Endothelial cell of umbilical vein (primary cell): ENCODE measurements at regions not wholly inside any gene's neighbourhood (a gene's known extent, or its start where the extent isn't known, plus 50 kb on each side); places are given as distances from the start of the nearest gene placed in this dataset.

Source experiments
- BruUV-seq: library from RNA; stranded (reverse); fragments of 400-500 nt; replicated peaks from 2 replicates; lab custom pipeline; 2021; lab: Mats Ljungman, UMichigan
- CTCF ChIA-PET: fragments of 300-600, 350-600 bp; sonication (Branson Sonifier 250); formaldehyde crosslinking; loops from one replicate; lab custom pipeline; 2021; ENCODE audit warnings: antibody characterized with exemption, inconsistent platforms; lab: Charles Lee
- POLR2A ChIA-PET: fragments of 300-600, 350-600 bp; sonication (Branson Sonifier 250); formaldehyde crosslinking; loops from one replicate; lab custom pipeline; 2021; ENCODE audit warnings: antibody characterized with exemption, inconsistent platforms; lab: Charles Lee
- DNase-seq: peaks from one replicate; pipeline ENCODE4 v3.0.0-alpha.2; 2011; ENCODE audit warnings: low read depth, low spot score
- FAIRE-seq: peaks from 2 replicates; lab custom pipeline; 2011; peaks lifted over from hg19 to GRCh38; lab: Jason Lieb, UNC
- H2AFZ ChIP-seq: 2 replicates; pipeline ENCODE4 v1.6.0; 2012; ENCODE audit warnings: low read depth, low read length, control low read depth, inconsistent platforms
- H3K27ac ChIP-seq: 2 replicates; pipeline ENCODE4 v1.5.1; 2011; ENCODE audit warnings: low read depth, mild to moderate bottlenecking, control low read depth, low read length, moderate library complexity; ENCODE audit not compliant: insufficient read depth
- H3K27me3 ChIP-seq, 2 experiments: 2 replicates each; pipeline versions ENCODE4 v1.6.0 to v1.6.1; 2011; ENCODE audit warnings: low read length in 2 of 2, mixed read lengths in 1 of 2; ENCODE audit not compliant: control insufficient read depth in 2 of 2, insufficient read depth in 2 of 2
- H3K36me3 ChIP-seq, 2 experiments: 2 replicates in 1 of 2; 3 replicates in 1 of 2; pipeline ENCODE4 v1.5.1; 2011; ENCODE audit warnings: low read length in 2 of 2, mild to moderate bottlenecking in 1 of 2, moderate library complexity in 1 of 2; ENCODE audit not compliant: control insufficient read depth in 2 of 2, insufficient read depth in 2 of 2; ENCODE audit errors: extremely low read depth in 1 of 2
- H3K4me1 ChIP-seq: 3 replicates; pipeline ENCODE4 v1.5.1; 2011; ENCODE audit warnings: mild to moderate bottlenecking, low read length; ENCODE audit not compliant: control insufficient read depth, insufficient read depth; ENCODE audit errors: extremely low read depth
- H3K4me2 ChIP-seq: 2 replicates; pipeline ENCODE4 v1.6.1; 2011; ENCODE audit warnings: low read length, control low read depth, mixed read lengths; ENCODE audit not compliant: insufficient read depth
- H3K4me3 ChIP-seq, 3 experiments: fragments of 200-600 bp in 1 of 3; sonication (generic), shearing (Covaris generic) in 1 of 3; replicated peaks in 1 of 3; 2 replicates each; pipeline ENCODE4 v1.5.1; 2011 to 2016; ENCODE audit warnings: control low read depth in 3 of 3, low read length in 3 of 3, mild to moderate bottlenecking in 2 of 3, inconsistent platforms in 1 of 3, low read depth in 1 of 3, moderate library complexity in 1 of 3; ENCODE audit not compliant: insufficient read depth in 1 of 3
- H3K79me2 ChIP-seq: 2 replicates; pipeline ENCODE4 v1.6.0; 2012; ENCODE audit warnings: low read length, inconsistent platforms; ENCODE audit not compliant: control insufficient read depth, insufficient read depth
- H3K9ac ChIP-seq: replicated peaks from 2 replicates; pipeline ENCODE3; 2011; ENCODE audit warnings: low read length, control low read depth; ENCODE audit not compliant: insufficient read depth; ENCODE audit errors: extremely low read depth
- H3K9me1 ChIP-seq: replicated peaks from 3 replicates; pipeline ENCODE4 v1.6.0; 2011; ENCODE audit warnings: mild to moderate bottlenecking, low read length; ENCODE audit not compliant: control insufficient read depth, insufficient read depth; ENCODE audit errors: extremely low read depth
- H3K9me3 ChIP-seq: replicated peaks from 2 replicates; pipeline ENCODE4 v1.5.1; 2012; ENCODE audit warnings: low read length, inconsistent platforms; ENCODE audit not compliant: control insufficient read depth, insufficient read depth
- H4K20me1 ChIP-seq: replicated peaks from 2 replicates; pipeline ENCODE3; 2011; ENCODE audit warnings: mild to moderate bottlenecking, low read length; ENCODE audit not compliant: control insufficient read depth, insufficient read depth; ENCODE audit errors: extremely low read depth
- CTCF ChIP-seq, 2 donors: IDR thresholded peaks; 1 replicate in 1 of 2; 2 replicates in 1 of 2; pipeline ENCODE4 v1.5.1; 2011; ENCODE audit warnings: low read length in 2 of 2, mild to moderate bottlenecking in 2 of 2, moderate library complexity in 2 of 2, control low read depth in 1 of 2, inconsistent platforms in 1 of 2, low read depth in 1 of 2; ENCODE audit not compliant: insufficient read depth in 1 of 2; ENCODE audit errors: extremely low read depth in 1 of 2
- EZH2 ChIP-seq: IDR thresholded peaks from 2 replicates; pipeline ENCODE4 v1.6.1; 2012; ENCODE audit warnings: borderline replicate concordance, low read depth, mild to moderate bottlenecking, moderate library complexity, low read length, inconsistent platforms; ENCODE audit not compliant: severe bottlenecking
- FOS ChIP-seq: IDR thresholded peaks from 2 replicates; pipeline ENCODE4 v1.6.1; 2011; ENCODE audit warnings: mild to moderate bottlenecking, low read length, moderate library complexity, borderline replicate concordance; ENCODE audit not compliant: insufficient read depth
- GATA2 ChIP-seq: IDR thresholded peaks from 2 replicates; pipeline ENCODE4 v1.7.0; 2011; ENCODE audit warnings: low read depth, mild to moderate bottlenecking, moderate library complexity, mixed read lengths, low read length; ENCODE audit not compliant: insufficient read length, insufficient read depth
- JUN ChIP-seq: IDR thresholded peaks from 2 replicates; pipeline ENCODE4 v1.6.1; 2011; ENCODE audit warnings: borderline replicate concordance, low read depth; ENCODE audit not compliant: insufficient read length, insufficient read depth
- MAX ChIP-seq: IDR thresholded peaks from 2 replicates; pipeline ENCODE4 v1.6.1; 2011; ENCODE audit not compliant: insufficient read depth, insufficient read length
- MYC ChIP-seq: IDR thresholded peaks from one replicate; pipeline ENCODE4 v1.6.1; 2011; ENCODE audit warnings: mild to moderate bottlenecking, low read depth, low read length
- POLR2A ChIP-seq: IDR thresholded peaks from 2 replicates; pipeline ENCODE4 v1.6.1; 2012; ENCODE audit warnings: low read depth, mild to moderate bottlenecking, control low read depth, low read length
- POLR2AphosphoS5 ChIP-seq: IDR thresholded peaks from 2 replicates; pipeline ENCODE4 v1.6.1; 2012; ENCODE audit warnings: low read depth, mild to moderate bottlenecking, control low read depth, low read length, moderate library complexity; ENCODE audit not compliant: insufficient read depth
- dilution Hi-C: fragments of 300-500 bp; cut with MboI; formaldehyde crosslinking; loops from one replicate; pipeline ENCODE4 v1.15.0; 2019; ENCODE audit warnings: low sequenced_read_pairs; ENCODE audit not compliant: extremely low pct_ligation_motif_present
- intact Hi-C: fragments of 100-400 bp; cut with micrococcal nuclease; formaldehyde crosslinking; loops from one replicate; pipeline ENCODE4 v1.10.0; 2022

- intact Hi-C loops, result no loop called here
- ChIA-PET CTCF (interaction anchor here (1.2 to 1.6 kb wide), 3 partner anchors 13 to 118 kb away, joined by 3 to 8 read pairs (median 6); no protein-coding TSS in a partner anchor), POLR2A (no interaction called here)
- Histone ChIP-seq H3K9me3 (no peaks in the 10 kb centered on the region), H3K4me1 (peaks cover 14% of the 10 kb centered on the region), H3K4me2 (no peak overlapping the region), H3K4me3 (no peak overlapping the region), H3K27ac (no peak overlapping the region), H3K36me3 (no peaks in the 10 kb centered on the region), H3K79me2 (no peaks in the 10 kb centered on the region), H4K20me1 (no peaks in the 10 kb centered on the region), H2AFZ (no peak overlapping the region), H3K9me1 (no peaks in the 10 kb centered on the region), H3K27me3 (no peaks in the 10 kb centered on the region), H3K9ac (no peak overlapping the region)
- FAIRE-seq, result no peak
- BruUV-seq, result no TSS peak
- dilution Hi-C loops, result no loop called here
- TF ChIP-seq POLR2A (no peak), MYC (no peak), EZH2 (no peak), POLR2AphosphoS5 (no peak), JUN (no peak), CTCF (IDR thresholded peaks at IDR 0.05; ENCODE audit: extremely low read depth in 1 of 2, insufficient read depth in 1 of 2, low read depth in 1 of 2, low read length in 2 of 2) (no peak), MAX (no peak), FOS (no peak), GATA2 (no peak)
- no peak for DNase-seq
These were observed 120.3 kb upstream of the CIBAR2 start for GRCh38 chr16:85232369-85233142.
